Neural crest cell (in vitro differentiated cells): ENCODE measurements at regions not wholly inside any gene's neighbourhood (a gene's known extent, or its start where the extent isn't known, plus 50 kb on each side); places are given as distances from the start of the nearest gene placed in this dataset.

Experiments
- DNase-seq: peaks from one replicate; pipeline ENCODE4 v3.0.0; 2021; ENCODE audit warnings: low read depth, mixed read lengths, low spot score
- H3K27ac Mint-ChIP-seq: one replicate; pipeline ENCODE4 v1.8.0; 2021; ENCODE audit warnings: mild to moderate bottlenecking, mixed read lengths; ENCODE audit not compliant: unreplicated experiment
- H3K27me3 Mint-ChIP-seq: 2 replicates; pipeline ENCODE4 v1.8.0; 2021; ENCODE audit warnings: low read depth, mild to moderate bottlenecking, mixed read lengths
- H3K36me3 Mint-ChIP-seq: 2 replicates; pipeline ENCODE4 v1.8.0; 2021; ENCODE audit warnings: low read depth, mild to moderate bottlenecking, mixed read lengths
- H3K4me1 Mint-ChIP-seq: 2 replicates; pipeline ENCODE4 v1.8.0; 2021; ENCODE audit warnings: mixed read lengths
- H3K4me3 Mint-ChIP-seq: one replicate; pipeline ENCODE4 v1.8.0; 2021; ENCODE audit warnings: mild to moderate bottlenecking, mixed read lengths
- H3K9me3 Mint-ChIP-seq: 2 replicates; pipeline ENCODE4 v1.8.0; 2021; ENCODE audit warnings: mixed read lengths
- CTCF ChIP-seq: fragments of 200-600 bp; sonication (generic); conservative IDR thresholded peaks from 2 replicates; pipeline ENCODE4 v1.5.0; 2021; ENCODE audit warnings: antibody characterized with exemption, mild to moderate bottlenecking

GRCh38 chr3:23071296-23071695 is 131.8 kb upstream of the UBE2E2 start:
- no peak for TF ChIP-seq CTCF
- Mint-ChIP-seq H3K36me3 (no peaks in the 10 kb centered on the region), H3K27me3 (no peaks in the 10 kb centered on the region), H3K27ac (peak overlapping the region; percentile 15), H3K9me3 (peaks cover 3% of the 10 kb centered on the region), H3K4me3 (no peak overlapping the region), H3K4me1 (peaks cover 7% of the 10 kb centered on the region)
- DNase-seq, result no peak

- Mint-ChIP-seq H3K9me3 (peaks cover 3% of the 10 kb centered on the region), H3K4me1 (peaks cover 7% of the 10 kb centered on the region), H3K36me3 (no peaks in the 10 kb centered on the region), H3K27ac (peak overlapping the region; percentile 15), H3K4me3 (no peak overlapping the region), H3K27me3 (no peaks in the 10 kb centered on the region)
- no peak for TF ChIP-seq CTCF
- no peak for DNase-seq
Observed at GRCh38 chr3:23071758-23072157, 131.4 kb upstream of the UBE2E2 start.

- peaks cover 3% of the 10 kb centered on the region for H3K9me3 Mint-ChIP-seq
- H3K36me3 Mint-ChIP-seq, result no peaks in the 10 kb centered on the region
- H3K4me1 Mint-ChIP-seq, result peaks cover 6% of the 10 kb centered on the region
- TF ChIP-seq CTCF, result no peak
- no peaks in the 10 kb centered on the region for H3K27me3 Mint-ChIP-seq
- no peak overlapping the region for H3K27ac Mint-ChIP-seq
- H3K4me3 Mint-ChIP-seq, result no peak overlapping the region
- DNase-seq, result no peak
Observed at GRCh38 chr3:23072693-23073092, 130.4 kb upstream of the UBE2E2 start.

- no peak for TF ChIP-seq CTCF
- H3K4me1 Mint-ChIP-seq, result no peaks in the 10 kb centered on the region
- no peak overlapping the region for H3K4me3 Mint-ChIP-seq
- H3K27me3 Mint-ChIP-seq, result no peaks in the 10 kb centered on the region
- no peaks in the 10 kb centered on the region for H3K36me3 Mint-ChIP-seq
- no peak for DNase-seq
- H3K9me3 Mint-ChIP-seq, result no peaks in the 10 kb centered on the region
- no peak overlapping the region for H3K27ac Mint-ChIP-seq
Observed at GRCh38 chr3:23073724-23074305, 129.3 kb upstream of the UBE2E2 start.

GRCh38 chr3:23075496-23075895 is 127.6 kb upstream of the UBE2E2 start:
- Mint-ChIP-seq H3K4me3 (no peak overlapping the region), H3K27ac (no peak overlapping the region), H3K4me1 (no peaks in the 10 kb centered on the region), H3K27me3 (no peaks in the 10 kb centered on the region), H3K36me3 (no peaks in the 10 kb centered on the region), H3K9me3 (no peaks in the 10 kb centered on the region)
- DNase-seq, result no peak
- TF ChIP-seq CTCF, result no peak
